Peyer's patch (tissue), 4 donors: ENCODE measurements at regions not wholly inside any gene's neighbourhood (a gene's known extent, or its start where the extent isn't known, plus 50 kb on each side); places are given as distances from the start of the nearest gene placed in this dataset.

Source experiments
- DNase-seq, 3 donors: peaks; one replicate each; pipeline ENCODE4 v3.0.0-alpha.2; 2017 to 2019
- H3K27ac ChIP-seq, 4 donors: fragments of 200-600 bp; sonication (generic); one replicate each; pipeline ENCODE4 v1.5.1; 2016 to 2019
- H3K27me3 ChIP-seq, 2 donors: fragments of 200-600 bp; sonication (generic); one replicate each; pipeline ENCODE4 v1.5.1; 2019
- H3K36me3 ChIP-seq, 3 donors: fragments of 200-600 bp; sonication (generic); one replicate each; pipeline ENCODE4 v1.5.1; 2016 to 2019
- H3K4me1 ChIP-seq, 4 donors: fragments of 200-600 bp; sonication (generic); one replicate each; pipeline ENCODE4 v1.5.1; 2016 to 2019
- H3K4me3 ChIP-seq, 4 donors: fragments of 200-600 bp; sonication (generic); 1 replicate in 3 of 4; 2 replicates in 1 of 4; pipeline ENCODE4 v1.5.1; 2016 to 2019; ENCODE audit warnings: mild to moderate bottlenecking in 1 of 4
- H3K9me3 ChIP-seq, 4 donors: fragments of 200-600 bp; sonication (generic); one replicate each; pipeline ENCODE4 v1.5.1; 2016 to 2019; ENCODE audit warnings: mild to moderate bottlenecking in 1 of 4
- CTCF ChIP-seq, 6 experiments: fragments of 450-650 bp in 4 of 6; fragments of 200-600 bp in 2 of 6; sonication (generic) in 1 of 6; IDR thresholded peaks; one replicate each; pipeline ENCODE4 v1.5.1; 2017 to 2019; ENCODE audit warnings: antibody characterized with exemption in 6 of 6, mild to moderate bottlenecking in 3 of 6, moderate library complexity in 1 of 6
- POLR2A ChIP-seq, 2 donors: fragments of 450-650 bp; IDR thresholded peaks; one replicate each; pipeline ENCODE4 v1.5.1; 2017; ENCODE audit warnings: antibody characterized with exemption in 2 of 2, mild to moderate bottlenecking in 2 of 2, moderate library complexity in 2 of 2

GRCh38 chr4:20478412-20478811 is 221.8 kb upstream of the PACRGL start:
- Histone ChIP-seq H3K36me3 (no peaks in the 10 kb centered on the region), H3K27me3 (no peaks in the 10 kb centered on the region), H3K4me3 (no peak overlapping the region), H3K4me1 (no peaks in the 10 kb centered on the region), H3K9me3 (no peaks in the 10 kb centered on the region), H3K27ac (no peak overlapping the region)
- no peak for DNase-seq
- TF ChIP-seq POLR2A (IDR thresholded peaks at IDR 0.05), result no peak
- TF ChIP-seq CTCF (IDR thresholded peaks at IDR 0.05), result no peak

- no peaks in the 10 kb centered on the region for H3K4me1 ChIP-seq
- no peak for TF ChIP-seq CTCF (IDR thresholded peaks at IDR 0.05)
- TF ChIP-seq POLR2A (IDR thresholded peaks at IDR 0.05), result no peak
Observed at GRCh38 chr4:20480165-20480947, 219.9 kb upstream of the PACRGL start.

GRCh38 chr4:20483416-20483815 is 216.8 kb upstream of the PACRGL start:
- Histone ChIP-seq H3K27me3 (no peaks in the 10 kb centered on the region), H3K27ac (no peak overlapping the region), H3K9me3 (no peaks in the 10 kb centered on the region), H3K4me3 (no peak overlapping the region), H3K4me1 (no peaks in the 10 kb centered on the region), H3K36me3 (no peaks in the 10 kb centered on the region)
- no peak for DNase-seq
- TF ChIP-seq CTCF (IDR thresholded peaks at IDR 0.05) (no peak), POLR2A (IDR thresholded peaks at IDR 0.05) (no peak)

More at GRCh38 chr4:20480165-20480947, 219.9 kb upstream of the PACRGL start:
- Histone ChIP-seq H3K4me3 (no peak overlapping the region), H3K27ac (no peak overlapping the region), H3K27me3 (no peaks in the 10 kb centered on the region), H3K9me3 (no peaks in the 10 kb centered on the region), H3K36me3 (no peaks in the 10 kb centered on the region)
- DNase-seq, result no peak

- no peaks in the 10 kb centered on the region for H3K4me1 ChIP-seq
- DNase-seq, result no peak
- no peaks in the 10 kb centered on the region for H3K9me3 ChIP-seq
- H3K27me3 ChIP-seq, result no peaks in the 10 kb centered on the region
- H3K36me3 ChIP-seq, result no peaks in the 10 kb centered on the region
- TF ChIP-seq POLR2A (IDR thresholded peaks at IDR 0.05) (no peak), CTCF (IDR thresholded peaks at IDR 0.05) (no peak)
- H3K4me3 ChIP-seq, result no peak overlapping the region
- H3K27ac ChIP-seq, result no peak overlapping the region
Observed at GRCh38 chr4:20486433-20486832, 213.8 kb upstream of the PACRGL start.

- no peak for DNase-seq
- no peak overlapping the region for H3K27ac ChIP-seq
- H3K27me3 ChIP-seq, result no peaks in the 10 kb centered on the region
- no peak overlapping the region for H3K4me3 ChIP-seq
- TF ChIP-seq CTCF (IDR thresholded peaks at IDR 0.05) (no peak), POLR2A (IDR thresholded peaks at IDR 0.05) (no peak)
- H3K9me3 ChIP-seq, result no peaks in the 10 kb centered on the region
- no peaks in the 10 kb centered on the region for H3K4me1 ChIP-seq
- no peaks in the 10 kb centered on the region for H3K36me3 ChIP-seq
Observed at GRCh38 chr4:20487446-20487845, 212.8 kb upstream of the PACRGL start.
